Endothelial cell of umbilical vein (primary cell): ENCODE measurements at regions not wholly inside any gene's neighbourhood (a gene's known extent, or its start where the extent isn't known, plus 50 kb on each side); places are given as distances from the start of the nearest gene placed in this dataset.

ENCODE experiments used
- BruUV-seq: library from RNA; stranded (reverse); fragments of 400-500 nt; replicated peaks from 2 replicates; lab custom pipeline; 2021; lab: Mats Ljungman, UMichigan
- CTCF ChIA-PET: fragments of 300-600, 350-600 bp; sonication (Branson Sonifier 250); formaldehyde crosslinking; loops from one replicate; lab custom pipeline; 2021; ENCODE audit warnings: antibody characterized with exemption, inconsistent platforms; lab: Charles Lee
- POLR2A ChIA-PET: fragments of 300-600, 350-600 bp; sonication (Branson Sonifier 250); formaldehyde crosslinking; loops from one replicate; lab custom pipeline; 2021; ENCODE audit warnings: antibody characterized with exemption, inconsistent platforms; lab: Charles Lee
- DNase-seq: peaks from one replicate; pipeline ENCODE4 v3.0.0-alpha.2; 2011; ENCODE audit warnings: low read depth, low spot score
- FAIRE-seq: peaks from 2 replicates; lab custom pipeline; 2011; peaks lifted over from hg19 to GRCh38; lab: Jason Lieb, UNC
- H2AFZ ChIP-seq: 2 replicates; pipeline ENCODE4 v1.6.0; 2012; ENCODE audit warnings: low read depth, low read length, control low read depth, inconsistent platforms
- H3K27ac ChIP-seq: 2 replicates; pipeline ENCODE4 v1.5.1; 2011; ENCODE audit warnings: low read depth, mild to moderate bottlenecking, control low read depth, low read length, moderate library complexity; ENCODE audit not compliant: insufficient read depth
- H3K27me3 ChIP-seq, 2 experiments: 2 replicates each; pipeline versions ENCODE4 v1.6.0 to v1.6.1; 2011; ENCODE audit warnings: low read length in 2 of 2, mixed read lengths in 1 of 2; ENCODE audit not compliant: control insufficient read depth in 2 of 2, insufficient read depth in 2 of 2
- H3K36me3 ChIP-seq, 2 experiments: 2 replicates in 1 of 2; 3 replicates in 1 of 2; pipeline ENCODE4 v1.5.1; 2011; ENCODE audit warnings: low read length in 2 of 2, mild to moderate bottlenecking in 1 of 2, moderate library complexity in 1 of 2; ENCODE audit not compliant: control insufficient read depth in 2 of 2, insufficient read depth in 2 of 2; ENCODE audit errors: extremely low read depth in 1 of 2
- H3K4me1 ChIP-seq: 3 replicates; pipeline ENCODE4 v1.5.1; 2011; ENCODE audit warnings: mild to moderate bottlenecking, low read length; ENCODE audit not compliant: control insufficient read depth, insufficient read depth; ENCODE audit errors: extremely low read depth
- H3K4me2 ChIP-seq: 2 replicates; pipeline ENCODE4 v1.6.1; 2011; ENCODE audit warnings: low read length, control low read depth, mixed read lengths; ENCODE audit not compliant: insufficient read depth
- H3K4me3 ChIP-seq, 3 experiments: fragments of 200-600 bp in 1 of 3; sonication (generic), shearing (Covaris generic) in 1 of 3; replicated peaks in 1 of 3; 2 replicates each; pipeline ENCODE4 v1.5.1; 2011 to 2016; ENCODE audit warnings: control low read depth in 3 of 3, low read length in 3 of 3, mild to moderate bottlenecking in 2 of 3, inconsistent platforms in 1 of 3, low read depth in 1 of 3, moderate library complexity in 1 of 3; ENCODE audit not compliant: insufficient read depth in 1 of 3
- H3K79me2 ChIP-seq: 2 replicates; pipeline ENCODE4 v1.6.0; 2012; ENCODE audit warnings: low read length, inconsistent platforms; ENCODE audit not compliant: control insufficient read depth, insufficient read depth
- H3K9ac ChIP-seq: replicated peaks from 2 replicates; pipeline ENCODE3; 2011; ENCODE audit warnings: low read length, control low read depth; ENCODE audit not compliant: insufficient read depth; ENCODE audit errors: extremely low read depth
- H3K9me1 ChIP-seq: replicated peaks from 3 replicates; pipeline ENCODE4 v1.6.0; 2011; ENCODE audit warnings: mild to moderate bottlenecking, low read length; ENCODE audit not compliant: control insufficient read depth, insufficient read depth; ENCODE audit errors: extremely low read depth
- H3K9me3 ChIP-seq: replicated peaks from 2 replicates; pipeline ENCODE4 v1.5.1; 2012; ENCODE audit warnings: low read length, inconsistent platforms; ENCODE audit not compliant: control insufficient read depth, insufficient read depth
- H4K20me1 ChIP-seq: replicated peaks from 2 replicates; pipeline ENCODE3; 2011; ENCODE audit warnings: mild to moderate bottlenecking, low read length; ENCODE audit not compliant: control insufficient read depth, insufficient read depth; ENCODE audit errors: extremely low read depth
- CTCF ChIP-seq, 2 donors: IDR thresholded peaks; 1 replicate in 1 of 2; 2 replicates in 1 of 2; pipeline ENCODE4 v1.5.1; 2011; ENCODE audit warnings: low read length in 2 of 2, mild to moderate bottlenecking in 2 of 2, moderate library complexity in 2 of 2, control low read depth in 1 of 2, inconsistent platforms in 1 of 2, low read depth in 1 of 2; ENCODE audit not compliant: insufficient read depth in 1 of 2; ENCODE audit errors: extremely low read depth in 1 of 2
- EZH2 ChIP-seq: IDR thresholded peaks from 2 replicates; pipeline ENCODE4 v1.6.1; 2012; ENCODE audit warnings: borderline replicate concordance, low read depth, mild to moderate bottlenecking, moderate library complexity, low read length, inconsistent platforms; ENCODE audit not compliant: severe bottlenecking
- FOS ChIP-seq: IDR thresholded peaks from 2 replicates; pipeline ENCODE4 v1.6.1; 2011; ENCODE audit warnings: mild to moderate bottlenecking, low read length, moderate library complexity, borderline replicate concordance; ENCODE audit not compliant: insufficient read depth
- GATA2 ChIP-seq: IDR thresholded peaks from 2 replicates; pipeline ENCODE4 v1.7.0; 2011; ENCODE audit warnings: low read depth, mild to moderate bottlenecking, moderate library complexity, mixed read lengths, low read length; ENCODE audit not compliant: insufficient read length, insufficient read depth
- JUN ChIP-seq: IDR thresholded peaks from 2 replicates; pipeline ENCODE4 v1.6.1; 2011; ENCODE audit warnings: borderline replicate concordance, low read depth; ENCODE audit not compliant: insufficient read length, insufficient read depth
- MAX ChIP-seq: IDR thresholded peaks from 2 replicates; pipeline ENCODE4 v1.6.1; 2011; ENCODE audit not compliant: insufficient read depth, insufficient read length
- MYC ChIP-seq: IDR thresholded peaks from one replicate; pipeline ENCODE4 v1.6.1; 2011; ENCODE audit warnings: mild to moderate bottlenecking, low read depth, low read length
- POLR2A ChIP-seq: IDR thresholded peaks from 2 replicates; pipeline ENCODE4 v1.6.1; 2012; ENCODE audit warnings: low read depth, mild to moderate bottlenecking, control low read depth, low read length
- POLR2AphosphoS5 ChIP-seq: IDR thresholded peaks from 2 replicates; pipeline ENCODE4 v1.6.1; 2012; ENCODE audit warnings: low read depth, mild to moderate bottlenecking, control low read depth, low read length, moderate library complexity; ENCODE audit not compliant: insufficient read depth
- dilution Hi-C: fragments of 300-500 bp; cut with MboI; formaldehyde crosslinking; loops from one replicate; pipeline ENCODE4 v1.15.0; 2019; ENCODE audit warnings: low sequenced_read_pairs; ENCODE audit not compliant: extremely low pct_ligation_motif_present
- intact Hi-C: fragments of 100-400 bp; cut with micrococcal nuclease; formaldehyde crosslinking; loops from one replicate; pipeline ENCODE4 v1.10.0; 2022

- ChIA-PET CTCF (no interaction called here), POLR2A (no interaction called here)
- no peaks in the 10 kb centered on the region for H3K79me2 ChIP-seq
- DNase-seq (no peak), FAIRE-seq (no peak)
- no peak overlapping the region for H3K9ac ChIP-seq
- dilution Hi-C loops (no loop called here), intact Hi-C loops (no loop called here)
- no peaks in the 10 kb centered on the region for H3K9me1 ChIP-seq
- no peaks in the 10 kb centered on the region for H3K36me3 ChIP-seq
- no peak for TF ChIP-seq MYC
- TF ChIP-seq EZH2: no peak
- no peak for TF ChIP-seq POLR2A
- TF ChIP-seq MAX: no peak
- TF ChIP-seq CTCF (IDR thresholded peaks at IDR 0.05; ENCODE audit: extremely low read depth in 1 of 2, insufficient read depth in 1 of 2, low read depth in 1 of 2, low read length in 2 of 2): no peak
- TF ChIP-seq GATA2: no peak
- TF ChIP-seq POLR2AphosphoS5: no peak
- no peak for TF ChIP-seq FOS
- TF ChIP-seq JUN: no peak
- H3K4me2 ChIP-seq: no peak overlapping the region
- H2AFZ ChIP-seq: no peak overlapping the region
- no peak overlapping the region for H3K27ac ChIP-seq
- no peak overlapping the region for H3K4me3 ChIP-seq
- no TSS peak for BruUV-seq
- H3K27me3 ChIP-seq: no peaks in the 10 kb centered on the region
- no peaks in the 10 kb centered on the region for H3K9me3 ChIP-seq
- no peaks in the 10 kb centered on the region for H4K20me1 ChIP-seq
- H3K4me1 ChIP-seq: no peaks in the 10 kb centered on the region
Measured at GRCh38 chr12:131390412-131391334, 320.2 kb upstream of the SFSWAP start.
